ENCODE measurements at regions not wholly inside any gene's neighbourhood (a gene's known extent, or its start where the extent isn't known, plus 50 kb on each side); places are given as distances from the start of the nearest gene placed in this dataset.

GRCh38 chr3:141684758-141685157, 53.3 kb upstream of the RNF7 start:
- peaks cover 0 to 1% (median 0%) of the 10 kb centered on the region in 3 experiments; a peak in 2 of 7 replicates for H3K36me3 Mint-ChIP-seq (ENCODE audit: insufficient read depth in 1 of 3, low read depth in 3 of 3)
- no peak for TF ChIP-seq CTCF (conservative IDR thresholded peaks at IDR 0.05)
- Histone ChIP-seq H3K23ac (ENCODE audit: insufficient read length, low read depth, low read length) (no peak overlapping the region), H3K27me3 (ENCODE audit: insufficient read depth, low read length) (no peaks in the 10 kb centered on the region), H3K79me2 (ENCODE audit: insufficient read depth, low read length) (no peaks in the 10 kb centered on the region), H2BK15ac (ENCODE audit: low read depth, low read length) (no peak overlapping the region), H2BK12ac (ENCODE audit: insufficient read length, low read depth, low read length) (no peak overlapping the region), H3K9ac (ENCODE audit: extremely low read depth, insufficient read length, low read length) (no peak overlapping the region), H4K8ac (replicated peaks; ENCODE audit: insufficient read length, low read depth, low read length) (no peak overlapping the region), H3K4ac (ENCODE audit: low read depth, low read length) (no peak overlapping the region), H2BK20ac (ENCODE audit: low read depth, low read length, poor library complexity, severe bottlenecking) (no peak overlapping the region), H3K14ac (ENCODE audit: insufficient read depth, low read length) (no peak overlapping the region), H2AFZ (ENCODE audit: low read length) (no peak overlapping the region), H3K4me2 (ENCODE audit: insufficient read depth, insufficient read length, low read length) (no peak overlapping the region), H3K4me1 (ENCODE audit: insufficient read depth, low read length) (peaks cover 6% of the 10 kb centered on the region; the same call in 1 of the 2 replicates), H3T11ph (ENCODE audit: low read length) (no peak overlapping the region), H3K9me3 (ENCODE audit: control insufficient read depth, low read depth, low read length) (no peaks in the 10 kb centered on the region), H3K23me2 (ENCODE audit: insufficient read length, low read depth, low read length, poor library complexity, severe bottlenecking) (peaks cover 3% of the 10 kb centered on the region), H4K20me1 (ENCODE audit: control insufficient read depth, insufficient read depth, insufficient read length) (no peaks in the 10 kb centered on the region), H4K91ac (ENCODE audit: insufficient read length, low read depth, low read length) (no peak overlapping the region), H3K18ac (ENCODE audit: insufficient read length, low read depth, low read length) (no peak overlapping the region), H3K79me1 (ENCODE audit: insufficient read depth, low read depth, low read length, poor library complexity, severe bottlenecking) (no peaks in the 10 kb centered on the region), H2BK5ac (ENCODE audit: insufficient read length, low read length) (no peak overlapping the region), H3K27ac (ENCODE audit: insufficient read length, low read depth, low read length) (peak overlapping the region; percentile 80), H3K56ac (ENCODE audit: insufficient read length, low read depth, low read length) (no peak overlapping the region), H2BK120ac (ENCODE audit: low read depth, low read length, poor library complexity, severe bottlenecking) (no peak overlapping the region), H4K5ac (ENCODE audit: insufficient read length, low read depth, low read length) (no peak overlapping the region), H2AK5ac (ENCODE audit: insufficient read length, low read length) (no peak overlapping the region)
- peaks cover 30 to 38% of the 10 kb centered on the region in 2 experiments for H3K4me1 Mint-ChIP-seq
- peak overlapping the region in 2 of 3 experiments; percentile 45 to 83; a peak in 4 of 7 replicates for H3K27ac Mint-ChIP-seq
- H3K9me3 Mint-ChIP-seq, result peaks cover 0 to 2% of the 10 kb centered on the region in 2 experiments; a peak in 1 of 5 replicates
- no peak for DNase-seq
- no peak overlapping the region for H3K4me3 Mint-ChIP-seq
- no CpG with 5 or more reads among the region's 1 CpG for WGBS (ENCODE audit: extremely low coverage, insufficient read length, low lambda C conversion rate)
- H3K27me3 Mint-ChIP-seq (ENCODE audit: low read depth), result no peaks in the 10 kb centered on the region

Data from H9 (cell line).